IPS-15b (cell line): ENCODE measurements at regions not wholly inside any gene's neighbourhood (a gene's known extent, or its start where the extent isn't known, plus 50 kb on each side); places are given as distances from the start of the nearest gene placed in this dataset.

ENCODE experiments used
- H3K27me3 ChIP-seq: one replicate; pipeline ENCODE4 v1.6.1; 2013; ENCODE audit warnings: low read length; ENCODE audit not compliant: control insufficient read depth, insufficient read depth
- H3K36me3 ChIP-seq: one replicate; pipeline ENCODE4 v1.6.1; 2013; ENCODE audit warnings: low read length; ENCODE audit not compliant: control insufficient read depth, insufficient read depth
- H3K4me1 ChIP-seq: one replicate; pipeline ENCODE4 v1.6.1; 2013; ENCODE audit warnings: mild to moderate bottlenecking, low read length; ENCODE audit not compliant: control insufficient read depth, insufficient read depth
- H3K4me3 ChIP-seq: one replicate; pipeline ENCODE4 v1.5.1; 2013; ENCODE audit warnings: low read depth, low read length
- H3K9ac ChIP-seq: one replicate; pipeline ENCODE4 v1.6.1; 2013; ENCODE audit warnings: low read depth, mild to moderate bottlenecking, low read length
- H3K9me3 ChIP-seq: one replicate; pipeline ENCODE4 v1.6.1; 2013; ENCODE audit warnings: mild to moderate bottlenecking, low read length; ENCODE audit not compliant: control insufficient read depth, insufficient read depth

DNA sequence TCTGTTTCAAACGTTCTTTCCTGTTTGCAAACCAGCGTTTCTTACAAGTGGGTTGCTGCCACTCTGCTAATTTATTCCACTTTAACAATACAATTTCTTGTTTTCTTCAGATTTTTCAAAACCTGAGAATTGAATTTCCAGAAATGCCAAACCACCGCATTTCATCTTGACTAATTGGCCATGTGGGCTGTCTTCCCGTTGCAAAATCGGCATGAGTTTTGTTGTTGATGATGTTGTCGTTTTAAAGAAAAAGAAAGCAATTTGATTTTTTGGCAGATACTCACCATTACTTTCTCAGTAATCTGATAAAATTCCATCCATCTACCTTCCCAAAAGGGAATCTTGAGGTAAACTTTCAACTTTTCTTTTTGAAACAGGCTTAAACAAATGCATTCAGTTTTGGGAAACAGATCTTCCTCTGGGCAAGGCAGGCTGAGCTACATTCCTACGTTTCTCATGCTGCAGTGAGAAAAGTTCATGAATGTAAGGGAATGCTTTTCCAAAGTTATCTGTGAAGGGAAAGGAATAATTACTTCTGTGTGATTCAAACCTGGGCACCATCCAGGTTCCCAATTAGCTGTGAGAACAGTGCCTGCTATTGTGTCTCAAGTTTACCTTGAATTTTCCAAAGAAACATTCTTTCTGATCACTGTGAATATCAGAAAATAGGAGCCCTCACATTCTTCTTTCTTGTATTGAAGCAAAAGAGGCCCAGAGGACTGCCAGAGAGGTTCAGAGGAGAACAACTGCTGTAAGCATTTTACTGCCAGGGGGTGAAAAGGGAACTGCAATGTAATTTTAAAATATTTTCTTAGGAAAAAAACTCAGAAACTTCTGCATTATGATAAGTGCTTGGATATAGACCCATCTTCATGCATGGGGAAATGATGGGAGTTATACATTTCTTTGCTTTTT, 100.7 kb upstream of the TUT7 start:
- Histone ChIP-seq H3K27me3 (no peaks in the 10 kb centered on the region), H3K9me3 (no peaks in the 10 kb centered on the region), H3K4me3 (no peak overlapping the region), H3K9ac (no peak overlapping the region), H3K36me3 (no peaks in the 10 kb centered on the region), H3K4me1 (no peaks in the 10 kb centered on the region)

DNA sequence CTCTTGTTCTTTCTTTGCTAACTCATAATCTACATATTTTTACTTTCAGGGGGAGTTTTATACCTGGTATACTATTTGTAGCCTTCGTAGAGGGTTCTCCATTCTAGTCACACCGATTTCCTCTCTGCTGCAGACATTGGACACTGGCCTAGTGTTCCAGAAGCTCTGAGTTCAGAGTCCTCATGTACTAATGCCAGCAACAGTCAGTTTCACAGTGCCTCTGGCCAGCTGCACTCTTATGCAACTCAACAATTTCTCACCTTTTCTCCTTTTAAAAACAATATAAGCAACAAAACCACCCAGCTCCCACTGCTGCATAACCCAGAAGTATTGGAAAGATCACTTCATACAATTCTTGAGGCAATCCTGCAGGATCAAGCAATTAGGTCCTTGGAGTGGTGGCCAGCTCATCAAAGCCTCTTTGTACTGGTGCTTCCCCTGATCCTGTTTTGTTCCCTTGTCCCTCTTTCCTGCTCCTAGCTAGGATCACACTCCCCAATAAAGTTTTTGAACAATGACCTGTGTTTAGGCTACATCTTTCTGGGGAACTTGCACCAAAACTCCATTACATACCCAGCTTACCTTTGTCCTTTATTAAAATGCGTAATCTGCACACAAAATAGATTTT, 98.1 kb upstream of the TUT7 start:
- Histone ChIP-seq H3K36me3 (no peaks in the 10 kb centered on the region), H3K9ac (no peak overlapping the region), H3K27me3 (no peaks in the 10 kb centered on the region), H3K9me3 (no peaks in the 10 kb centered on the region), H3K4me1 (no peaks in the 10 kb centered on the region), H3K4me3 (no peak overlapping the region)

DNA sequence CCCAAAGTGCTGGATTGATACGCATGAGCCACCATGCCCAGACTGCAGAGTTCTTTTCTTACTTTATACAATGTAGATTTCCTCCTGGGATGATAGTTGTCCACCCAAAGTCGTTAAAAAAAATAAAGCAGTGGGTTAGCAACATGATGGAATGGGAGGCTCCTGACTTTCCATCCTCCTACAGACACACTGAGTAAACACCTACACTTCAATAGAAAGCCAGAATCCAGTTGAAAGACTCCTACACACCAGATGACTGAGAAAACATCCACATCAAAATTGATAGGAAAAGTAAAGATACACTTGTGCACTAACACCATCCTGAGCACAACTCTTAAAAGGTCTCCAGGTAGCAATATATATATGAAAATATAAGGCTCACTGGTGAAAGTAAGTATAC, 95.0 kb upstream of the TUT7 start:
- H3K9ac ChIP-seq: no peak overlapping the region
- H3K36me3 ChIP-seq: no peaks in the 10 kb centered on the region
- H3K27me3 ChIP-seq: no peaks in the 10 kb centered on the region

DNA sequence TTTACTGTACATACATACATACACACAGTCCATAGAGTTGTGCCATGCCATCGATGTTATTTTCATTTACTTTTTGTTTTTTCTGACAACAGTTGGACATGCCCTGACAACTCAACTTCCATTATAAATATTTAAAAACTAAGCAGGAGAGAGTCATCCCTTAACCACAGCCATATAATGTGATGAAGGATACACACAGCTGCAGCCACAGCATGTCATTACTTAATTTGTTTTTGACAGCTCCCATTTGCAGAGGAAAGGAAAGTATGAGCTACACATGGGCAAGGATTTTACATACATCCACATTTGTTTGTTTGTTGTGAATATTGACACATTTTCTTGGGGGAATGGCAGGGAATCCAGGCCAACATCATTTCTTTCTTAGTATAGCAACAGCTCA, 91.5 kb upstream of the TUT7 start:
- no peaks in the 10 kb centered on the region for H3K27me3 ChIP-seq
- no peak overlapping the region for H3K9ac ChIP-seq
- no peak overlapping the region for H3K4me3 ChIP-seq
- no peaks in the 10 kb centered on the region for H3K4me1 ChIP-seq
- H3K36me3 ChIP-seq: no peaks in the 10 kb centered on the region
- no peaks in the 10 kb centered on the region for H3K9me3 ChIP-seq

More for the DNA sequence above, 95.0 kb upstream of the TUT7 start:
- Histone ChIP-seq H3K4me3 (no peak overlapping the region), H3K9me3 (no peaks in the 10 kb centered on the region), H3K4me1 (no peaks in the 10 kb centered on the region)

DNA sequence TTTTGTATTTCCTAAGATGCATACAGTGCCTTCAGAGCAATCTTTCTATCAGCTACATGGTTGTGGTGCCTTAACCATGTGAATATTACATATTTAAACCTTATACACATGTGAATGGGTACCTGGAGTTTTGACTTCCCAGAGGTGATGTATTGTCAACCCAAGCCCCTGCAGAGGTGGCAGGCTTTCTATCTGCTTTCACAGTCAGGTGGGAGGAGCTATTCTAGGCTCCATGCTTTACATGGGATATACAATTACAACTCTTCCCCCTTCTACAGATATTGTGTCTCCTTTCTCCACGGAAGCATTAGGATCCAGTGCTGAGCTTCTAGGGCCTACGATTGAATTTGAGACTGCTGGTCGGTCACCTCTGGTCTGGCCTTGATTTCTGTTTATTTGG, 89.8 kb upstream of the TUT7 start:
- no peaks in the 10 kb centered on the region for H3K36me3 ChIP-seq
- H3K9me3 ChIP-seq: no peaks in the 10 kb centered on the region
- no peak overlapping the region for H3K4me3 ChIP-seq
- H3K4me1 ChIP-seq: no peaks in the 10 kb centered on the region
- H3K9ac ChIP-seq: no peak overlapping the region
- H3K27me3 ChIP-seq: no peaks in the 10 kb centered on the region

DNA sequence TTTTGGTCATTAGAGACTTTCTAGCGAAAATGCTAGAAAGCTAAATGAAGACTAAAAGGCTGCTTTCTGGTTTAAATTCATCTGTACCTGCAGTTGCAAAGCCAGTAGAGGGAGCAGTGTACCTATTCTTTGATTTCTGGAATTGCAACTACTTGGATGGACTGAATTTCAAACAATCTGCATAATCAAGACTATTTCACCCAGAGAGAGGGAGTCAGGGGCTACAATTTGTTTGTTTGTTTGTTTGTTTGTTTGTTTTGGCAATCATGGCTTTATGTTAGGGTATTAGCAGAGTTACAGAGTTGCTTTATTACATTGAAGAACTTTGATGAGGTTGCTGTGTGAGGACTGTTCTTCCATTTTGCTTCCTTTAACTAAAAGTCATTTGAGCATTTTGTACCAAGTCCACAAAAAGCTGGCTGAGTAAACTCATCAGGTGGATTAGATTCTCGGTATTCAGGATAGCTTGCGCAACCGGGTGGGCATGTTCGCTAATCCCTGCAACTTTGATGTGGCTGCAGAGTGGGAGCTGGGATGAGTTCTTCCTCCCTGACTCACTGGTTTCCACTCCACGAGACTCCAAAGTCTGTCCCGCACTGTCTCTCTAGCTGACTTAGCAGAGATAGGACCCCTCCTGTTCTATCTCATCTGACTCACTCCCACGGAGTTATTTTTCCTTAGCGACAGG, 80.0 kb upstream of the TUT7 start:
- Histone ChIP-seq H3K9me3 (no peaks in the 10 kb centered on the region), H3K4me1 (no peaks in the 10 kb centered on the region), H3K36me3 (peaks cover 2% of the 10 kb centered on the region), H3K27me3 (no peaks in the 10 kb centered on the region), H3K4me3 (no peak overlapping the region), H3K9ac (no peak overlapping the region)

DNA sequence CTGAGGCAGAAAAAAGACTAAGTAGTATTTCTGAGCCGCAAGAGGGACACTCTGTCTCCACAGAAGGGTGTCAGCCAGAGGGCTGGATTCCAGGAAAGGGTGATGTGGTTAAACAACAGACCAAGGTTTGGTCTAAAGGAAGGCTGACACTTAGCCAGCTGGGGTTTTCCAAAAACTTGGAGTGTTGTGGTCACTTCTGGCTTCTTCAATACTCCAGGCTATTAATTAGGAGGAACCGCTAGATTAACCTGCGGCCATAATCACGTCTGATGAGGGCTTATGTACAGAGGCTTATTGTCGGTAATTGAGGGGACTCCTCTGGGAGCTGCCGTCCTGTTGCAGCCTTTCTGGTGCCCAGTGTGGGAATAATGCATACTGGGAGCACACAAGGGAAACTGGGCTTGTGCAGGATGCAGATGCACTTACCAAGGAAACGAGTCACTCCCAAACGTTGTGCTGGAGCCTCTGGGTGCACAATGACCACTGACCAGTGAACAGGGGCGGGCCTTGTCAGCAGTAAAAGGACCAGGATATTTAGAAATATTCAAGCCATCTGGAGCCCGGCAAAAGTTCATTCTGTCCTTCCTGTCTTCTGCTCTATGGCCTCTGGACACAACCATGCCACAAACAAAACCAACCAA, 70.2 kb upstream of the TUT7 start:
- H3K27me3 ChIP-seq: no peaks in the 10 kb centered on the region
- no peak overlapping the region for H3K4me3 ChIP-seq
- H3K4me1 ChIP-seq: no peaks in the 10 kb centered on the region
- no peaks in the 10 kb centered on the region for H3K36me3 ChIP-seq
- no peak overlapping the region for H3K9ac ChIP-seq
- no peaks in the 10 kb centered on the region for H3K9me3 ChIP-seq

DNA sequence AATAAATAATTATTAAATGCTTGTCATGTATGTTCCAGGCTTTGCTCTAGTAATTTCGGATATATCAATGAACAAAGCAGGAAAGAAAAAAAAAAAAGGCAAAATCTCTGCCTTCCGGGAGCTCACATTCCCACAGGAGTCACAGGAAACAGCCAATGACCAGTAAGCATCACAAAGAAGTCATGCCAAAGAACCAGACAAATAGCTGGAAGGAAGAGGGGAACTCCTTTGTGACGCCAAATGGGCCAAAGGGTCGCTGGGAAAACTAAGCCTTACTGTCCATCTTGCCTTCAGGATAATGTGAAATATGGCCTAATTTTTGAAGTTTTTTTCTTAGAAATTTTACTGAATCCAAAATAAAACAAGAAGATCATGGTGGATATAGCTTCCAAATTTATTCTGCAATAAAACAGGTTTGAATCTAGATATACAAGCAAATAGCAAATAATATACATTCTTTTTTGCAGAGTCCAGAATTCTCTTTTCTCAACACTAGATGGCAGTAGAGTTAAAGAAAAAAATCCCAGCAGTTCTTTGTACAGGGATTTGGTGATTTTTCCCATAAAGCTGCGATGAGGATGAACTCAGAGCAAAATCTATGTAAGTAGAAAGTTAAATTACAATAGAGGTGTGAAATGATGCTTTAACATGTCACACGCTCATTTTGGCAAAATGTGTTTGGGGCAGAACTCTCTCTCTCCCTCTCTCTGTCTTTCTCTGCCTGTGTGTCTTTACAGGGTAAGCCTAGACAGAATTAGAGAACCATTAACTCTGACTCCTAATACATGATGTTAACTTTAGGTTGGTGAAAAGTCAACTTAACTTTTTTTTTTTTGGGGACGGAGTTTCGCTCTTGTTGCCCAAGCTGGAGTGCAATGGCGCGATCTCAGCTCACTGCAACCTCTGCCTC, 60.0 kb upstream of the TUT7 start:
- H3K4me3 ChIP-seq: no peak overlapping the region
- H3K9me3 ChIP-seq: no peaks in the 10 kb centered on the region
- no peaks in the 10 kb centered on the region for H3K36me3 ChIP-seq
- no peaks in the 10 kb centered on the region for H3K4me1 ChIP-seq
- peaks cover 38% of the 10 kb centered on the region for H3K27me3 ChIP-seq
- no peak overlapping the region for H3K9ac ChIP-seq

DNA sequence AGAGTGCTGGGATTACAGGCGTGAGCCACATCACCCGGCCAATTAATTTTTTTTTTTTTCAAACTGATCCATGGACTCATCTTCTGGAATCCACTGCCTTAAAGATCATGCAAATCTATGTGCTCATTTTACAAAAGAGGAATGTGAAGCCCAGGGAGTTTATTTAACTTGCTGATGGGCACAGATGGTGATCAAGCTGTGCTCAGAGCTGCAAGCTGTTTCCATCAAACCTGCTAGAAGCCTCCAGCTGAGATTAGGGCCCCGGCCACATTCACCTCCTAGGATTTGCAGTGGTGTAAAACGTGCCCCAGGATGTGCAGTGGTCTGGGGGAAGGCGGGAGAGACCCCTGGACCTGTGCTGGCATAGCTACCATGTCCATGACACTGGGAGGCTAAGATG, 56.1 kb upstream of the TUT7 start:
- peaks cover 10% of the 10 kb centered on the region for H3K4me1 ChIP-seq
- H3K36me3 ChIP-seq: no peaks in the 10 kb centered on the region
- no peak overlapping the region for H3K4me3 ChIP-seq
- H3K9ac ChIP-seq: no peak overlapping the region
- peaks cover 76% of the 10 kb centered on the region for H3K27me3 ChIP-seq
- no peaks in the 10 kb centered on the region for H3K9me3 ChIP-seq

DNA sequence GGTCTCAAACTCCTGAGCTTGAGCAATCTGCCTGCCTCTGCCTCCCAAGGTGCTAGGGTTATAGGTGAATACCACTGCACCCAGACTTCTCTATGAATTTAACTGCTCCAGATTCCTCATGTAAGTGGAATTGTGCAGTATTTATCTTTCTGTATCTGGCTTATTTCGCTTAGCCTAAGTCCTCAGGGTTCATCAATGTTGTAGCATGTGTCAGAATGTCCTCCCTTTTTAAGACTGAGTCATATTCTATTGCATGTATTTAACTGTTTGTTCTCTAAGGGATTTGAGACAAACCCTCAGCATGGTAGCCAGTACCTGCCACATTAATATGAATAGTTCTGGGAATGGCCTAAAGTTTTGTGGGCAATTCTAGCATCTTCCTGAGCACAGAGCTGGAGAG, 53.9 kb upstream of the TUT7 start:
- Histone ChIP-seq H3K9me3 (no peaks in the 10 kb centered on the region), H3K4me1 (peaks cover 10% of the 10 kb centered on the region), H3K4me3 (no peak overlapping the region), H3K36me3 (no peaks in the 10 kb centered on the region), H3K9ac (no peak overlapping the region), H3K27me3 (peaks cover 85% of the 10 kb centered on the region)

DNA sequence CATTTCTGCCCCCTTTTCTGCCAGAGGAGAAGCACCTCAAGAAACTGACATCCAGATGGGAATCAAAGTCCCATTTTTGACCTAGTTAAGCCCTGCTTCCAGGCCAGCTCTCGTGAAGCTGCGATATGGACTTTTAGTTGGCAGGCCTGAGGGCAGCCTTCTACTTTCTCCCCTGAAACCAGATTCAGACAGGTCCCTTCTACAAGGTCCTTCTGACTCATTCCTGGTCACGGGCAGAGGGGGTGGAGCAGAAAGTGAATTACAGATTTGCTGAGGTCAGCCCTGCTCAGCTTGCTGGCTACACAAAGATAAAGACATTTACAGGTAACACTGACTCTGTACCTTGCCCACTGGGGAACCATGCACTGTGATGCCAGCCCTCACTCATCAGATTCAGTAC, 52.8 kb upstream of the TUT7 start:
- Histone ChIP-seq H3K4me1 (peaks cover 10% of the 10 kb centered on the region), H3K9me3 (no peaks in the 10 kb centered on the region), H3K4me3 (peak overlapping the region; percentile 11), H3K36me3 (no peaks in the 10 kb centered on the region), H3K27me3 (peaks cover 80% of the 10 kb centered on the region), H3K9ac (no peak overlapping the region)
